EH (cell line): ENCODE measurements at regions not wholly inside any gene's neighbourhood (a gene's known extent, or its start where the extent isn't known, plus 50 kb on each side); places are given as distances from the start of the nearest gene placed in this dataset.
"Not testable (repeated sequence)": the region's sequence is repeated elsewhere in the genome, so short reads cannot be mapped to it uniquely, and the experiment has no call there.

Experiments used
- DNase-seq: peaks from one replicate; pipeline ENCODE4 v3.0.0-alpha.2; 2015; ENCODE audit warnings: low read depth

GRCh38 chr6:120786682-120787081, 547.6 kb downstream of the TBC1D32 start:
- DNase-seq: no peak

DNA sequence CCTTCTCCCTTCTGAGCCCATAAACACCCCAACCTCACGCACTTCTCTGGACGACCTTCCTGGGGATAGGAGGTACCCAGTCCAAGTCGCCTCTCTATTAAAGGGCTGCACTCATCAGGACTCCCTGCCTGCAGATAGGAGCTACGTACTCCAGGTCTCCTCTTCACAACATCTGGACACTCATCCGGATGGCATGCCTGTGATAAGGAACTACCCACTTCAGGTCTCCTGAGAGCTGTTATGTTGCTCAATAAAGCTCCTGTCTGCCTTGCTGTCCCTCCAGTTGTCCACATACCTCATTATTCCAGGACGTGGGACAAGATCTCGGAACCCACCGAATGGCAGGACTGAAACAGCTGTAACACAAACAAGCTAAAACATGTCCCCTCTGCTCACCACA, 548.0 kb downstream of the TBC1D32 start:
- DNase-seq: no peak

GRCh38 chr6:120785459-120786086, 548.7 kb downstream of the TBC1D32 start:
- no peak for DNase-seq

DNA sequence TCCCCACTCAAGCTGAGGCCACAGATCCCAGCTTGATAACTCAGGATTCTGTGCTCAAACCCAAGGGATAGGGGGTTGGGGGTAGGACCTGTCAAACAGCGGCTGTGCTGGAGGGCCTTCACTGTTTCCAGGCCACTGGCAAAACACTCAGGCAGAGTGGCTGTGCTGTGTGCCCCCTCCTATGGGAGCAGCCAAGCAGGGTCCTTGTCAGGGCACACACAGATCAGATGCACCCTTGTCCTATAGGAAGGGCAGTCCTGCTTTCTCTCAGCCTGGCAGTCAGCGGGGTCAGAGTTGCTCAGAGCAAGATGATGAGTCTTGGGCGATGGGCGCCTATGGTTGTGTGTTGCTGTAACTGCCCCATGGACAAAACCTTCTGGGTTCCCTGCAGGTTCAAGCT, 554.8 kb downstream of the TBC1D32 start:
- DNase-seq: no peak

GRCh38 chr6:120775698-120776097, 558.6 kb downstream of the TBC1D32 start:
- no peak for DNase-seq

DNA sequence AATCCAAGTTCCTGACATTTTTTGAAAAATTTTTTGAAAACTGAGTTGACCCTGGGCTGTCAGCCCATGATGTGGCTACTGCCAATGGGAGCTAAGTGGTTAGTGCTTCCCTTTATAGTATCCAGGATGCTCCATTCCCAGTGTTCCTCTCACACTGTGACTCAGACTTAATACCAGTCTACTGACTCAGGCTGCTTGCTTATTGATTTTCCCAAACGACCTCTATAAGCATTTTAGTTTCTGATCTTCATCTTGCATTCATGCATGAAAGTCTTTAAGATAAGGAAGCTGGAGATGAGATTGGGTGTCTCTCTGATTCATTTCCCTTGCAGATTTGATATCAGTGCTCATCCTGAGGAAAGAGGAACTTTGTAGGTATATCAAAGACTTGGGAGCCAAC, 560.0 kb downstream of the TBC1D32 start:
- DNase-seq: no peak

- no peak for DNase-seq
These were observed 563.3 kb downstream of the TBC1D32 start for GRCh38 chr6:120771019-120771418.

GRCh38 chr6:120764312-120764711, 570.0 kb downstream of the TBC1D32 start:
- DNase-seq: no peak

DNA sequence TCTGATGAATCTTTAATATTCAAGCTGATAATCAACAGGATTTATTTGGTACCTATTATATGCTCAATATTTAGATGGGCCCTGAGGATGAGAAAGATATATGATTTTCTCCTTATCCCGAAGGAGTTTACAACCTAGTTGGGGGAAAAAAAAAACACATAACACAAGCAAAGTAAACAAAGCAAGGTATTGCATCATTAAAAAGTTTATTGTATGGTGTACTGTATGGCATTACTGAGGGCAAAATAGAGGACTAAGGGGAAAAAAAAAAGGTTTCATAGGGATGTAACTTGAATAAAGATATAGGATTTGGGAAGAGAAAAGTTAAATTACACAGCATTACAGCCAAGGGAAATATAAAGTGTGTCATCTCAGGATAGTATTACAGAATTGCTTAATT, 574.7 kb downstream of the TBC1D32 start:
- no peak for DNase-seq

- DNase-seq: not testable (repeated sequence)
These were observed 585.7 kb downstream of the TBC1D32 start for GRCh38 chr6:120748574-120748973.

DNA sequence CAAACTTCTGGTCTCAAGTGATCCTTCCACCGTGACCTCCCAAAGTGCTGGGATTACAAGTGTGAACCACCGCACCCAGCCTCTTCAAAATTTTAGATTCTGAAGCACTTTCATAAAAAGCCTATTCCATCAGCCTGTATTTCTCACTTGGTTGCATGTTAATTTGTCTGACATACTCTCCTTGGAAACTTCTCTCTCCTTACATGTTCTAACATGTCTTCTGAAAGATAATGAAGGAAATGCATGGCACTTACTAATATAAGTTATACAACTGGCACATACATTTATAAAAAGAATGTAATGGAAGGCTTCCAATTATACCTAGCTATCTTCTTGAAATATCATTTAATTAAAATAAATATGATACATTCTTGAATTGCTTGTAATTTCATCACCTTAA, 597.5 kb downstream of the TBC1D32 start:
- DNase-seq: no peak

- no peak for DNase-seq
These were observed 598.6 kb downstream of the TBC1D32 start for GRCh38 chr6:120735641-120736040.

- no peak for DNase-seq
These were observed 623.0 kb downstream of the TBC1D32 start for GRCh38 chr6:120711255-120711654.

DNA sequence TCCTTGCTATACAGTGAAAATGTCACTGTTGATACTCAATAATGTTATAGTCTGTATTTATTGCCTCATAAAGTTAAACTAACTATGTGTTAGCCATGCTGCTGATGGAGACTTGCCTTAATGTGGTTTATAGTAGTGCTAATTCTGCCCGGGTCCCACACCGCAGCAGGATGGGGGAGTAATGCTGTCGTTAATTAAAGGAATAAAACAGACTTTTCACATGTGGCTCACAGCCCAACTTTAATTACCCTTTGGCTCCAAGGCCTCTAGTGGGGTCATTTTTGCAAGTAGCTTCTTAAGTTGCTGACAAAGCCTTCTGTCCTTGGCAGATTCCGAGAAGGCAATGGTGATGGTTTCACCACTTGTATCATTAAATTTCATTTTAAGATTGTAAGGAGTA, 634.3 kb downstream of the TBC1D32 start:
- DNase-seq: no peak

GRCh38 chr6:120686492-120686891, 647.8 kb downstream of the TBC1D32 start:
- no peak for DNase-seq

- DNase-seq: no peak
These were observed 652.1 kb downstream of the TBC1D32 start for GRCh38 chr6:120682145-120682544.

DNA sequence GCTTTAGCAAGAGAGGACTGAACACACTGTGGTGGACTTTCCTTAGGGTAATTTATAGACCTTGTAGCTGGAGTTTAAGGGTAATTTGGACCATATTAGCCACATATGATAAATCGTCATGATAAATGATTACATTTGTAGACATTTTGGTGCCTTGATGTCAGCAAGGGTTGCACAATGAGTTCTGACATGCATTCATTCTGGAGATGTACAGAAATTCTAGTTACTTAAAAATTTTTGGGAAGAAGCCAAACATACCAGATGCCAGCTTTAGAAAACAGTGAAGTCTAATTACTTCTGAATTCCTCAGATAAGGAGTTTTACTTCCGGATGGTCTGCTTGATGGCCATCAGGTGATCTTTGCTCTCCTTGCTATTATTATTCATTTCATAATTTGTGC, 653.1 kb downstream of the TBC1D32 start:
- no peak for DNase-seq

DNA sequence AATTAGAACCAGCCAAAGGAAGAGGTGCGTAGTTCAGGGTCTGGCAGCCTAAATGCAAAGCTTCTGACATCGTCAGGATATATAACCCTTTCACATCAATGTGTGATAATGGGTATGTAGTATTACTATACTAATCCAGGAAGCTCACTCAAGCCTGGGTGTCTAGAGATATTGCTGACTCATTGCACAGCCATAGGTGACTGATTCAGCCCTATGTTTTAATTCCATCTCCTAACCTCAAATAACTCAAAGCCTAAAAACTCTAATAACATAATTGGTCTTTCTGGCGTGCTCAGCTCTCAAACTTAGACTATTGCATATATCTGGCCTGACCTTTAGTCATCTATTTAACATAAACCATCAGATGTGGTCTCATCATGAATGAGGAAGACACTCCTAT, 658.4 kb downstream of the TBC1D32 start:
- no peak for DNase-seq

DNA sequence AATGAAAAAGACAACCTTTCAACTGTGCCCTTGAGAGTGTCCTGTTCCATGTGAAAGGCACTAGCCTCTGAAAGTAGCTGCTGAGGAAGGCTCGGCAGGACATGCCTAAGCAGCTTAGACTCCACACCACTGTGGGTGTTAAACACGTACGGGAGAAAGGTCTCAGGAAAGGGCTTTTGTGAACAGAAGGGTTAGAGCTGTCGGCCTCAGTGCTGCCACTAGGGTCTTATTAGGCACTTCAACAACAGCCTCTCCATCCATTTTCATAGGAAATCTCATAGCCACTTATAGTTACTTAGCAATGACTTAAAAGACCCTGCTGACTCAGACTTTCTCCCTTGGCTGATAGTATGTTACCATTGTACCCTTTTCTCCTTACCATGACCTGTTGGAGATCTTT, 662.8 kb downstream of the TBC1D32 start:
- DNase-seq: no peak

DNA sequence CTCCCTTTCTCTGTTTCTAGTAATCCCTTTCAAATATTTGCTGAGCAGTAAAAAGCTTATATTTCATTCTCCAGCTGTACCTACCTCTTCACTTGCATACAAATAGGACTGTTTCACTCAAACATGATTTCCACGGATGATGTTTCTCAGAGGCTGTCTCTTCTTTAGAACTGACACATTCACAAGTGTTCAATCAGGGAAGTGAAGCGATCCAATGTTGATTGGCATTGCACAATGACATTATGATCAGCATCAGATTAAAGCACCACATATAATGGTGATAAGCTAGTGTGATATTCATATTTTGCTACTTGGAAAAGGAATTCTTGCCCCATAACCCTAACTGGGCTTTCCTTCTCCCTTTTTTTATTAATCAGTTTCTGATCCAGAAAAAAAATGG, 681.8 kb downstream of the TBC1D32 start:
- DNase-seq: no peak

DNA sequence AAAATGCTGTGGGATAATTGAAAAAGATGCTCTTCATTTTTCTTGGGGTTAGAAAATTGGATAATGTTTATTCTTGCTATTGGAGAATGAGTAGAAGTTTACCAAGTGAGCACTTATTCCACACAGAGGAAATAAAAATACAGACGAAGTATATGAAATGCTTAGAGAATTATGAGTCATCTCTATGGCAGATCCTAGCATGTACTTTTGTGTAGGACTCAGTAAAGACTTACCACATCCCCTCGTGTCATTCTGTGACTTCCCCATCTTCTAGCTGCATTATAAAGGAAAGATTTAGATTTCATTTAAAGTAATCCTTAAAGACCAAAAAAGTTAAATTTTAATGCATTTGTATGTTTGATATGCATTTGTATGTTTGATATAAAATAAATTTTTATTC, 685.6 kb downstream of the TBC1D32 start:
- DNase-seq: no peak

GRCh38 chr6:120646101-120646500, 688.2 kb downstream of the TBC1D32 start:
- no peak for DNase-seq

GRCh38 chr6:120632975-120633374, 701.3 kb downstream of the TBC1D32 start:
- no peak for DNase-seq

DNA sequence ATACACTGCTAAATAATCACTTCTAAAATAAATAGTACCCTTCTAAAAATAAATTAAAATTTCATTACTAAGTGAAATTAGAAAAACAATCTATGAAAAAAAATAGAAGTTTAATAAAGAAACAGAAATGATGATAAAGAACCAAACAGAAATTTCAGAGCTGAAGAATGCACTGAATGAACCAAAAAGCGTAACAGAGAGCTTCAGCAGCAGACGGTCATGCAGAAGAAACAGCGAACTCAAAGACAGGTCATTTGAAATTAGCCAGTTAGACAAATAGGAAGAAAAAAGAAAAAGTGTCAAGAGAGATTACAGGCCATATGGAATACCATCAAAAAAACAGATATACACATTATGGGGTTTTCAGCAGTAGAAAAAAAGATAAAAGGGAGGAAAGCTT, 706.7 kb downstream of the TBC1D32 start:
- DNase-seq: no peak

DNA sequence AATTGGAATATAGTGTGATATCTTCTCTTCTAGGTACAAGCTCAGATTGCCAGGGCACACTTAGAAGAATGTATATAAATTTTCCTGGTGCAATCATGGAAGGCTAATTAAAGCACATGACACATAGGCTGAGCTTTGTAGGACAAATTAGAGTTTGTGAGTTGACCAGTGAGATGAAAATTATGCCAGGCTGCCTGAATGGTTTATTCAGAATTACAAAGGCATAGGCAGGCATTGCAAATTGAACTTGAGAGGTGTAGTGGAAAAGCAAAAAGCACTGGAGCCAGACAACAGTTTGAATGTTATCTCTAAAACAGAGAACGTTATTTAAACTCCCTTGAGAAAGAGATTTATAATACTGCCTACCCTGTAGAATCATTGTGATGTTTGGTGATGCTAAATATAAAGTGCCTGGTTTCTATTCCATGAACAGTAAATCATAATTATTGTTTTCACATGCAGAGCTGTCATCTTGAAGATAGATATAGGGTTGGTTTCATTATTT, 712.1 kb downstream of the TBC1D32 start:
- DNase-seq: no peak
